DOHH2 (cell line): ENCODE measurements at regions not wholly inside any gene's neighbourhood (a gene's known extent, or its start where the extent isn't known, plus 50 kb on each side); places are given as distances from the start of the nearest gene placed in this dataset.

Experiments used
- H3F3A ChIP-seq: fragments of 200-600 bp; sonication (generic), shearing (Covaris generic); 2 replicates; pipeline ENCODE4 v1.6.0; 2016; ENCODE audit warnings: antibody characterized with exemption, mild to moderate bottlenecking; ENCODE audit not compliant: control insufficient read depth, insufficient read depth
- H3K27ac ChIP-seq: fragments of 200-600 bp; sonication (generic); 2 replicates; pipeline ENCODE4 v1.5.1; 2014; ENCODE audit warnings: low read depth, mild to moderate bottlenecking, low read length, moderate library complexity
- H3K27me3 ChIP-seq: fragments of 200-600 bp; sonication (generic); 2 replicates; pipeline ENCODE4 v1.6.1; 2014; ENCODE audit warnings: mild to moderate bottlenecking, low read length, mixed read lengths; ENCODE audit not compliant: control insufficient read depth
- H3K36me3 ChIP-seq: fragments of 200-600 bp; sonication (generic); 2 replicates; pipeline ENCODE4 v1.6.1; 2014; ENCODE audit warnings: mild to moderate bottlenecking, low read length, moderate library complexity, mixed read lengths; ENCODE audit not compliant: control insufficient read depth
- H3K4me1 ChIP-seq: fragments of 200-600 bp; sonication (generic); 2 replicates; pipeline ENCODE4 v1.6.1; 2014; ENCODE audit warnings: mild to moderate bottlenecking, low read length, mixed read lengths; ENCODE audit not compliant: control insufficient read depth
- H3K4me2 ChIP-seq: fragments of 200-600 bp; sonication (generic); 2 replicates; pipeline ENCODE4 v1.6.0; 2014; ENCODE audit warnings: mild to moderate bottlenecking, low read length, moderate library complexity
- H3K4me3 ChIP-seq: fragments of 200-600 bp; sonication (generic); 2 replicates; pipeline ENCODE4 v1.5.1; 2014; ENCODE audit warnings: mild to moderate bottlenecking, low read length, mixed read lengths
- H3K79me2 ChIP-seq: fragments of 200-600 bp; sonication (generic); 2 replicates; pipeline ENCODE4 v1.6.1; 2014; ENCODE audit warnings: mild to moderate bottlenecking, low read length, mixed read lengths; ENCODE audit not compliant: control insufficient read depth
- H3K9me2 ChIP-seq: fragments of 200-600 bp; sonication (generic); replicated peaks from 2 replicates; pipeline ENCODE4 v1.6.1; 2014; ENCODE audit warnings: mild to moderate bottlenecking, low read length, mixed read lengths; ENCODE audit not compliant: control insufficient read depth
- H3K9me3 ChIP-seq: fragments of 200-600 bp; sonication (generic); 2 replicates; pipeline ENCODE4 v1.6.1; 2014; ENCODE audit warnings: antibody characterized with exemption, low read length, mixed read lengths; ENCODE audit not compliant: control insufficient read depth, insufficient read depth
- H4K20me1 ChIP-seq: fragments of 200-600 bp; sonication (generic); 2 replicates; pipeline ENCODE4 v1.6.0; 2014; ENCODE audit warnings: low read depth, mild to moderate bottlenecking, antibody characterized with exemption, low read length, moderate library complexity; ENCODE audit not compliant: control insufficient read depth, insufficient read depth
- EZH2phosphoT487 ChIP-seq: fragments of 200-600 bp; sonication (generic); IDR thresholded peaks from 2 replicates; pipeline ENCODE4 v1.6.1; 2017; ENCODE audit warnings: borderline replicate concordance, mild to moderate bottlenecking, antibody characterized with exemption, low read length, moderate library complexity, mixed read lengths
- TF ChIP-seq, protein P1 (sequence below): fragments of 200-600 bp; sonication (generic); IDR thresholded peaks from one replicate; pipeline ENCODE4 v1.5.1; 2014; ENCODE audit warnings: antibody characterized with exemption, mild to moderate bottlenecking, low read depth, low read length; ENCODE audit not compliant: poor library complexity, severe bottlenecking

DNA sequence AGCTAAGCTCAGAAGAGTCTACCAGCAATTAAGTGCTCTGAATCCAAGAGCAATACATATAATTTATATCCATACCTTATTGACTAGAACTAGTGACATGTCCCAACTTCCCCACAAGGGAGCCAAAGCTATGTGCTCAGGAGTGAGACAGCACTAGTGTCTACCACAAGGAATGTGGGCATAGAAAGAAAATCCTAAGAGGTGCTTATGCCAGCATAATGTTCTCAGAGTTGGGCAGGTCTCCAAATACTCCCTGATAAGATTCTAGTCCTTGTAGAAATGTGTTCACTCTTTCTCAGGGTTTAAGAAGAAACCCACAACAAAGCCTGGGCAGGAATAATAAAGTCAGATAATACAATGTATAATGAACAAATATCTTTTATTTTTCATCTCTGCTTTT, 275.1 kb downstream of the BRINP1 start:
- Histone ChIP-seq H3K4me1 (no peaks in the 10 kb centered on the region), H3K27me3 (no peaks in the 10 kb centered on the region), H4K20me1 (no peaks in the 10 kb centered on the region), H3K27ac (no peak overlapping the region), H3K4me3 (no peak overlapping the region), H3K79me2 (no peaks in the 10 kb centered on the region), H3K9me3 (no peaks in the 10 kb centered on the region), H3F3A (no peaks in the 10 kb centered on the region), H3K4me2 (no peak overlapping the region), H3K9me2 (no peaks in the 10 kb centered on the region), H3K36me3 (no peaks in the 10 kb centered on the region)
- no peak for TF ChIP-seq EZH2phosphoT487
- TF ChIP-seq, protein P1, sequence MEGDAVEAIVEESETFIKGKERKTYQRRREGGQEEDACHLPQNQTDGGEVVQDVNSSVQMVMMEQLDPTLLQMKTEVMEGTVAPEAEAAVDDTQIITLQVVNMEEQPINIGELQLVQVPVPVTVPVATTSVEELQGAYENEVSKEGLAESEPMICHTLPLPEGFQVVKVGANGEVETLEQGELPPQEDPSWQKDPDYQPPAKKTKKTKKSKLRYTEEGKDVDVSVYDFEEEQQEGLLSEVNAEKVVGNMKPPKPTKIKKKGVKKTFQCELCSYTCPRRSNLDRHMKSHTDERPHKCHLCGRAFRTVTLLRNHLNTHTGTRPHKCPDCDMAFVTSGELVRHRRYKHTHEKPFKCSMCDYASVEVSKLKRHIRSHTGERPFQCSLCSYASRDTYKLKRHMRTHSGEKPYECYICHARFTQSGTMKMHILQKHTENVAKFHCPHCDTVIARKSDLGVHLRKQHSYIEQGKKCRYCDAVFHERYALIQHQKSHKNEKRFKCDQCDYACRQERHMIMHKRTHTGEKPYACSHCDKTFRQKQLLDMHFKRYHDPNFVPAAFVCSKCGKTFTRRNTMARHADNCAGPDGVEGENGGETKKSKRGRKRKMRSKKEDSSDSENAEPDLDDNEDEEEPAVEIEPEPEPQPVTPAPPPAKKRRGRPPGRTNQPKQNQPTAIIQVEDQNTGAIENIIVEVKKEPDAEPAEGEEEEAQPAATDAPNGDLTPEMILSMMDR, result no peak

DNA sequence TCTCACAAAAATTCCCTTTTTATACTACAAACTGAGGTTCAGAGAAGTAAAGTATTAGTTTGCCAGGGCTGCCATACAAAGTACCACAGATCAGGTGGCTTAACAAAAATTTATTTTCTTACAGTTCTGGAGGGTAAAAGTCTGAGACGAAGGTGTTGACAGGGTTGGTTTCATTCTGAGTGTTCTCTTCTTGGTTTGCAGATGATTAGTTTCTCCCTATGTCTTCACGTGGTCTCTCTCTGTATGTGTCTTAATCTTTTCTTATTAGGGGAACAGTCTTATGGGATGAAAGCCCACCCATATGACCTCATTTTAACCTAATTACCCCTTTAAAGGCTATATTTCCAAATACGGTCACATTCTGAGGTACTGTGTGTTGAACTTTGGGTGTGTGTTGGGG, 274.2 kb downstream of the BRINP1 start:
- H4K20me1 ChIP-seq, result no peaks in the 10 kb centered on the region
- H3K4me2 ChIP-seq, result no peak overlapping the region
- H3K27me3 ChIP-seq, result no peaks in the 10 kb centered on the region
- no peaks in the 10 kb centered on the region for H3F3A ChIP-seq
- H3K27ac ChIP-seq, result no peak overlapping the region
- no peaks in the 10 kb centered on the region for H3K4me1 ChIP-seq
- no peaks in the 10 kb centered on the region for H3K36me3 ChIP-seq
- H3K4me3 ChIP-seq, result no peak overlapping the region
- H3K9me2 ChIP-seq, result no peaks in the 10 kb centered on the region
- H3K9me3 ChIP-seq, result no peaks in the 10 kb centered on the region
- no peaks in the 10 kb centered on the region for H3K79me2 ChIP-seq
- no peak for TF ChIP-seq EZH2phosphoT487
- TF ChIP-seq, protein P1, result no peak

GRCh38 chr9:119101048-119101447, 268.2 kb downstream of the BRINP1 start:
- H3K4me1 ChIP-seq, result no peaks in the 10 kb centered on the region
- H3K4me2 ChIP-seq, result no peak overlapping the region
- no peaks in the 10 kb centered on the region for H3K79me2 ChIP-seq
- H3K9me2 ChIP-seq, result no peaks in the 10 kb centered on the region
- no peaks in the 10 kb centered on the region for H3K36me3 ChIP-seq
- no peaks in the 10 kb centered on the region for H3F3A ChIP-seq
- H3K27me3 ChIP-seq, result no peaks in the 10 kb centered on the region
- H4K20me1 ChIP-seq, result no peaks in the 10 kb centered on the region
- TF ChIP-seq EZH2phosphoT487, result no peak
- TF ChIP-seq, protein P1, result no peak
- H3K9me3 ChIP-seq, result no peaks in the 10 kb centered on the region
- H3K4me3 ChIP-seq, result no peak overlapping the region
- H3K27ac ChIP-seq, result no peak overlapping the region

GRCh38 chr9:119114681-119115080, 254.6 kb downstream of the BRINP1 start:
- no peaks in the 10 kb centered on the region for H3K9me3 ChIP-seq
- no peaks in the 10 kb centered on the region for H4K20me1 ChIP-seq
- H3K27ac ChIP-seq, result no peak overlapping the region
- no peak for TF ChIP-seq EZH2phosphoT487
- TF ChIP-seq, protein P1, result no peak
- no peaks in the 10 kb centered on the region for H3K36me3 ChIP-seq
- no peaks in the 10 kb centered on the region for H3K27me3 ChIP-seq
- no peak overlapping the region for H3K4me3 ChIP-seq
- no peak overlapping the region for H3K4me2 ChIP-seq
- no peaks in the 10 kb centered on the region for H3K9me2 ChIP-seq
- H3K4me1 ChIP-seq, result no peaks in the 10 kb centered on the region
- no peaks in the 10 kb centered on the region for H3F3A ChIP-seq
- no peaks in the 10 kb centered on the region for H3K79me2 ChIP-seq
